Uterus (tissue), 2 donors: ENCODE measurements at regions not wholly inside any gene's neighbourhood (a gene's known extent, or its start where the extent isn't known, plus 50 kb on each side); places are given as distances from the start of the nearest gene placed in this dataset.

Source experiments
- POLR2A ChIP-seq, 2 donors: fragments of 450-650 bp; IDR thresholded peaks; one replicate each; pipeline ENCODE4 v1.6.1; 2016; ENCODE audit warnings: antibody characterized with exemption in 2 of 2, mild to moderate bottlenecking in 1 of 2, moderate library complexity in 1 of 2
- TF ChIP-seq, protein P1 (sequence below), 4 experiments: fragments of 200-600 bp in 2 of 4; fragments of 450-650 bp in 2 of 4; sonication (generic) in 2 of 4; IDR thresholded peaks; one replicate each; pipeline ENCODE4 v1.5.1; 2016 to 2019; ENCODE audit warnings: antibody characterized with exemption in 4 of 4, mild to moderate bottlenecking in 2 of 4, moderate library complexity in 1 of 4

DNA sequence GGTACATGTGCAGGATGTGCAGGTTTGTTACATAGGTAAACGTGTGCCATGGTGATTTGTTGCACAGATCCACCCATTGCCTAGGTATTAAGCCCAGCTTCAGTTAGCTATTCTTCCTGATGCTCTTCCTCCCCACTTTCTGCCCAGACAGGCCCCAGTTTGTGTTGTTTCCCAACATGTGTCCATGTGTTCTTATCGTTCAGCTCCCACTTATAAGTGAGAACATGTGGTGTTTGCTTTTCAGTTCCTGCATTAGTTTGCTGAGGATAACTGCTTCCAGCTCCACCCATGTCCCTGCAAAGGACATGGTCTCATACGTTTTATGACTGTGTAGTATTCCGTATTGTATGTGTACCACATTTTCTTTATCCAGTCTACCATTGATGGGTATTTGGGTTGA, 251.7 kb upstream of the NOVA1 start:
- TF ChIP-seq, protein P1, sequence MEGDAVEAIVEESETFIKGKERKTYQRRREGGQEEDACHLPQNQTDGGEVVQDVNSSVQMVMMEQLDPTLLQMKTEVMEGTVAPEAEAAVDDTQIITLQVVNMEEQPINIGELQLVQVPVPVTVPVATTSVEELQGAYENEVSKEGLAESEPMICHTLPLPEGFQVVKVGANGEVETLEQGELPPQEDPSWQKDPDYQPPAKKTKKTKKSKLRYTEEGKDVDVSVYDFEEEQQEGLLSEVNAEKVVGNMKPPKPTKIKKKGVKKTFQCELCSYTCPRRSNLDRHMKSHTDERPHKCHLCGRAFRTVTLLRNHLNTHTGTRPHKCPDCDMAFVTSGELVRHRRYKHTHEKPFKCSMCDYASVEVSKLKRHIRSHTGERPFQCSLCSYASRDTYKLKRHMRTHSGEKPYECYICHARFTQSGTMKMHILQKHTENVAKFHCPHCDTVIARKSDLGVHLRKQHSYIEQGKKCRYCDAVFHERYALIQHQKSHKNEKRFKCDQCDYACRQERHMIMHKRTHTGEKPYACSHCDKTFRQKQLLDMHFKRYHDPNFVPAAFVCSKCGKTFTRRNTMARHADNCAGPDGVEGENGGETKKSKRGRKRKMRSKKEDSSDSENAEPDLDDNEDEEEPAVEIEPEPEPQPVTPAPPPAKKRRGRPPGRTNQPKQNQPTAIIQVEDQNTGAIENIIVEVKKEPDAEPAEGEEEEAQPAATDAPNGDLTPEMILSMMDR (IDR thresholded peaks at IDR 0.05), result no peak
- TF ChIP-seq POLR2A (IDR thresholded peaks at IDR 0.05), result no peak
